ENCODE measurements at regions not wholly inside any gene's neighbourhood (a gene's known extent, or its start where the extent isn't known, plus 50 kb on each side); places are given as distances from the start of the nearest gene placed in this dataset.

DNA sequence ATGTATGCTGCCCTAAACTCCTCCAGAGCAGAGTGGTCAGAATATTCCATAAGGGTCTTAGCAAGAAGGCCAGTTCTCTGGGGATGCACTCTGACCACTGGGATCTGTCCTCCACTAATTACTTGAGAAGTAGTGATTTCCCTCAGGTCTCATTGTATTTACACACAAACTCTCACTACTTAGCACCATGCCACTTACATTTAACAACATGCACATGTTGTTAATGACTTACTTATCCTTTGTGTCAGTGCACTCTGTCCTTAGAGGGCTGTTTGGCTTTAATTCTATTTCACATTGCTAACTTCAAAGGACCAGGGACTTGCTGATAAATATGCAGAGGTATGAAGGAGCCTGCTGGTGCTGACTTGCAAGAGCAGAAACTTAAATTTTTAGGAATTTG lies 1415.5 kb upstream of the ACVR2A start:
- no peak for DNase-seq (ENCODE audit: low spot score)
- ATAC-seq (ENCODE audit: low read depth), result no peak
- Histone ChIP-seq H3K27ac (ENCODE audit: poor library complexity, severe bottlenecking) (no peak overlapping the region), H3K4me1 (ENCODE audit: insufficient read depth, poor library complexity, severe bottlenecking) (no peaks in the 10 kb centered on the region), H3K27me3 (ENCODE audit: insufficient read depth, poor library complexity, severe bottlenecking) (no peaks in the 10 kb centered on the region), H3K36me3 (ENCODE audit: low read depth) (no peaks in the 10 kb centered on the region), H3K4me3 (ENCODE audit: severe bottlenecking) (no peak overlapping the region), H3K9me3 (ENCODE audit: severe bottlenecking) (no peaks in the 10 kb centered on the region)
- TF ChIP-seq, protein P1, sequence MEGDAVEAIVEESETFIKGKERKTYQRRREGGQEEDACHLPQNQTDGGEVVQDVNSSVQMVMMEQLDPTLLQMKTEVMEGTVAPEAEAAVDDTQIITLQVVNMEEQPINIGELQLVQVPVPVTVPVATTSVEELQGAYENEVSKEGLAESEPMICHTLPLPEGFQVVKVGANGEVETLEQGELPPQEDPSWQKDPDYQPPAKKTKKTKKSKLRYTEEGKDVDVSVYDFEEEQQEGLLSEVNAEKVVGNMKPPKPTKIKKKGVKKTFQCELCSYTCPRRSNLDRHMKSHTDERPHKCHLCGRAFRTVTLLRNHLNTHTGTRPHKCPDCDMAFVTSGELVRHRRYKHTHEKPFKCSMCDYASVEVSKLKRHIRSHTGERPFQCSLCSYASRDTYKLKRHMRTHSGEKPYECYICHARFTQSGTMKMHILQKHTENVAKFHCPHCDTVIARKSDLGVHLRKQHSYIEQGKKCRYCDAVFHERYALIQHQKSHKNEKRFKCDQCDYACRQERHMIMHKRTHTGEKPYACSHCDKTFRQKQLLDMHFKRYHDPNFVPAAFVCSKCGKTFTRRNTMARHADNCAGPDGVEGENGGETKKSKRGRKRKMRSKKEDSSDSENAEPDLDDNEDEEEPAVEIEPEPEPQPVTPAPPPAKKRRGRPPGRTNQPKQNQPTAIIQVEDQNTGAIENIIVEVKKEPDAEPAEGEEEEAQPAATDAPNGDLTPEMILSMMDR (IDR thresholded peaks at IDR 0.05; ENCODE audit: poor library complexity, severe bottlenecking), result no peak

DNA sequence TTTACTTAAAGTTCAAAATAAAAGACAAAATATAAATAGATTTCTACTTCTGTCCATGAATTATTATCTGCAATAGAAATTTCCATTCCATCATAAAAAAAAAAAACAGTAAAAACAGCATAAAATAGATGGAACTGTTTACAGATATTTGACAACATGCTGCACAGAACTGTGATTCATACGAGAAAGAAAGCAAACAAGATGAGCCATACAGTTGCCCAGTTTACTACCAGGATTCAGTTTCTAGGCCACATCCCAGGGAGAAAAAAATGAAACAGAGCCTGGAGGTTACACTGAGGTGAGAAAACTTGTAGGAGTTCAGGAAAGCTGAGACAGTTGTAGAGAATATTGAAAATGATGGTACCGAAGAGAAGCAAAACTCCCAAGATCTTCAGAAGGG lies 1426.9 kb upstream of the ACVR2A start:
- no peak for ATAC-seq (ENCODE audit: low read depth)
- TF ChIP-seq, protein P1 (IDR thresholded peaks at IDR 0.05; ENCODE audit: poor library complexity, severe bottlenecking), result no peak
- Histone ChIP-seq H3K27me3 (ENCODE audit: insufficient read depth, poor library complexity, severe bottlenecking) (no peaks in the 10 kb centered on the region), H3K9me3 (ENCODE audit: severe bottlenecking) (peaks cover 1% of the 10 kb centered on the region), H3K36me3 (ENCODE audit: low read depth) (no peaks in the 10 kb centered on the region), H3K27ac (ENCODE audit: poor library complexity, severe bottlenecking) (no peak overlapping the region), H3K4me1 (ENCODE audit: insufficient read depth, poor library complexity, severe bottlenecking) (no peaks in the 10 kb centered on the region), H3K4me3 (ENCODE audit: severe bottlenecking) (no peak overlapping the region)
- DNase-seq (ENCODE audit: low spot score), result no peak

DNA sequence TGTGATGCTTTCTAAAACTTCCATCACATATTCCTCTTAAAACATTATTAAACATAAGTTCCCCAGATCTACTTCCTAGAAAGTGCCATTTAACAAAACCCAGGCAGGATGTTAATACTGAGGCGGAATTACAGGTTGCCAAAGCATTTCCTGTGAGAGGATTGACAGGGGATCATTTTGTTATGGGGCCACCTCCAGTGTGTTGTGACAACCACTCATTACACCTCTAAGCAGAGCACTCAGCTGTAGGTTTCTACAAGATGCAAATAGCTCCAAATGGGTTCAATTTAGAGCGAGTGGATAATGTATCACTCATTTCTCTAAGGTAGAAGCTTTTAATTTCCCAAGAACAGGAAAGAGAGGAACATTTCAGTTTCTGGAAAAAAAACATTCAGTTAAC lies 1429.5 kb upstream of the ACVR2A start:
- Histone ChIP-seq H3K27me3 (ENCODE audit: insufficient read depth, poor library complexity, severe bottlenecking) (no peaks in the 10 kb centered on the region), H3K36me3 (ENCODE audit: low read depth) (no peaks in the 10 kb centered on the region), H3K4me1 (ENCODE audit: insufficient read depth, poor library complexity, severe bottlenecking) (no peaks in the 10 kb centered on the region), H3K9me3 (ENCODE audit: severe bottlenecking) (peaks cover 1% of the 10 kb centered on the region), H3K27ac (ENCODE audit: poor library complexity, severe bottlenecking) (no peak overlapping the region), H3K4me3 (ENCODE audit: severe bottlenecking) (no peak overlapping the region)
- DNase-seq (ENCODE audit: low spot score) (no peak), ATAC-seq (ENCODE audit: low read depth) (no peak)
- TF ChIP-seq, protein P1 (IDR thresholded peaks at IDR 0.05; ENCODE audit: poor library complexity, severe bottlenecking), result no peak

DNA sequence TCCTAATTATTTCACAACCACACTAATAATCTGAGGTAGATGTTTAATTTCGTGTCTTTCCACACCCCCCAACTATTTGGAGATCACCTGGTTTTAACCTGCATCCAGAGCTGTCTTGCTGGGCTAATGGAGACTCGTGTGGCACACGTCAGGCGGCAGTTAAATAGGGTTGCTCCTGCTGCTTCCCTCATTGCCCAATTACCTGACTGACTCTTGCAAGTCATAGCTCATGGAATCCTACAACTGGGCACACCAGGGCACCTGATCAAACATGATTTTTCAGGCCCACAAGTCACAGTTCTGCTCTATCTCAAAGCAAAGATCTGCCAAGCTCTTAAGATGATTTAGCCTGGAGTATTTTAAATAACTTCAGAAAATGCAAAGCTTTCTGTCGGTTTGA lies 1430.4 kb upstream of the ACVR2A start:
- peaks cover 1% of the 10 kb centered on the region for H3K9me3 ChIP-seq (ENCODE audit: severe bottlenecking)
- H3K27ac ChIP-seq (ENCODE audit: poor library complexity, severe bottlenecking), result no peak overlapping the region
- H3K36me3 ChIP-seq (ENCODE audit: low read depth), result no peaks in the 10 kb centered on the region
- ATAC-seq (ENCODE audit: low read depth) (no peak), DNase-seq (ENCODE audit: low spot score) (no peak)
- H3K4me1 ChIP-seq (ENCODE audit: insufficient read depth, poor library complexity, severe bottlenecking), result no peaks in the 10 kb centered on the region
- TF ChIP-seq, protein P1 (IDR thresholded peaks at IDR 0.05; ENCODE audit: poor library complexity, severe bottlenecking), result no peak
- no peak overlapping the region for H3K4me3 ChIP-seq (ENCODE audit: severe bottlenecking)
- no peaks in the 10 kb centered on the region for H3K27me3 ChIP-seq (ENCODE audit: insufficient read depth, poor library complexity, severe bottlenecking)

DNA sequence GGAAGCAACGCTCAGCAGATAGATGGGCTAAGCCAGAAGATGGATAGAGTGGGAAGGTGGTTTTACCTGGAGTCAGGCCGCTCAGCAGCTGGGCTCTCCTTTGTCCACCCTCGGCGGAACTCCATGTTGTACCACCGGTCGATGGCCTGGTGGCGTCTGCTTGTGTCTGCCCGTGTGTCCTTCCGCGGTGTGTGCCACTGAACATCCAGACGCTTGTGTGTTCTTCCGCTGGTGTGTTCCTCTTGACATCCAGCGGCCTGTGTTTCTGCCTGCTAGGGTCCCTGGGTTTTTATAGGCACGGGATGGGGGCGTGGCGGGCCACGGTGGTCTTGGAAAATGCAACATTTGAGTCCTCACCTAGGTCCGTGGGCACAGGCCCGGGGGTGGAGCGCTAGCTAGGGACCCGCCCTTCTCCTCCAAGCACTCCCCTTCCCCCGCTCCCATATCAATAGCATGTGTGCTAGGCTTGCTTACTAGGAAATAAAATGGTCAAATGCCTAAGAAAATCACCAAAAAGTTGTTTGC lies 1431.7 kb upstream of the ACVR2A start:
- H3K27me3 ChIP-seq (ENCODE audit: insufficient read depth, poor library complexity, severe bottlenecking), result no peaks in the 10 kb centered on the region
- TF ChIP-seq, protein P1 (IDR thresholded peaks at IDR 0.05; ENCODE audit: poor library complexity, severe bottlenecking), result no peak
- H3K27ac ChIP-seq (ENCODE audit: poor library complexity, severe bottlenecking), result no peak overlapping the region
- H3K4me1 ChIP-seq (ENCODE audit: insufficient read depth, poor library complexity, severe bottlenecking), result no peaks in the 10 kb centered on the region
- peaks cover 1% of the 10 kb centered on the region for H3K9me3 ChIP-seq (ENCODE audit: severe bottlenecking)
- no peak for DNase-seq (ENCODE audit: low spot score)
- no peak overlapping the region for H3K4me3 ChIP-seq (ENCODE audit: severe bottlenecking)
- H3K36me3 ChIP-seq (ENCODE audit: low read depth), result no peaks in the 10 kb centered on the region
- ATAC-seq (ENCODE audit: low read depth), result no peak

All from RWPE2 (cell line).